ENCODE measurements at regions not wholly inside any gene's neighbourhood (a gene's known extent, or its start where the extent isn't known, plus 50 kb on each side); places are given as distances from the start of the nearest gene placed in this dataset.

GRCh38 chr5:117604845-117605244 is 1030.2 kb upstream of the SEMA6A start:
- TF ChIP-seq CTCF (IDR thresholded peaks at IDR 0.05): no peak
- no peak for TF ChIP-seq POLR2A (IDR thresholded peaks at IDR 0.05)
